DOHH2 (cell line): ENCODE measurements at regions not wholly inside any gene's neighbourhood (a gene's known extent, or its start where the extent isn't known, plus 50 kb on each side); places are given as distances from the start of the nearest gene placed in this dataset.
"Not testable (repeated sequence)": the region's sequence is repeated elsewhere in the genome, so short reads cannot be mapped to it uniquely, and the experiment has no call there.

Experiments used
- H3F3A ChIP-seq: fragments of 200-600 bp; sonication (generic), shearing (Covaris generic); 2 replicates; pipeline ENCODE4 v1.6.0; 2016; ENCODE audit warnings: antibody characterized with exemption, mild to moderate bottlenecking; ENCODE audit not compliant: control insufficient read depth, insufficient read depth
- H3K27ac ChIP-seq: fragments of 200-600 bp; sonication (generic); 2 replicates; pipeline ENCODE4 v1.5.1; 2014; ENCODE audit warnings: low read depth, mild to moderate bottlenecking, low read length, moderate library complexity
- H3K27me3 ChIP-seq: fragments of 200-600 bp; sonication (generic); 2 replicates; pipeline ENCODE4 v1.6.1; 2014; ENCODE audit warnings: mild to moderate bottlenecking, low read length, mixed read lengths; ENCODE audit not compliant: control insufficient read depth
- H3K36me3 ChIP-seq: fragments of 200-600 bp; sonication (generic); 2 replicates; pipeline ENCODE4 v1.6.1; 2014; ENCODE audit warnings: mild to moderate bottlenecking, low read length, moderate library complexity, mixed read lengths; ENCODE audit not compliant: control insufficient read depth
- H3K4me1 ChIP-seq: fragments of 200-600 bp; sonication (generic); 2 replicates; pipeline ENCODE4 v1.6.1; 2014; ENCODE audit warnings: mild to moderate bottlenecking, low read length, mixed read lengths; ENCODE audit not compliant: control insufficient read depth
- H3K4me2 ChIP-seq: fragments of 200-600 bp; sonication (generic); 2 replicates; pipeline ENCODE4 v1.6.0; 2014; ENCODE audit warnings: mild to moderate bottlenecking, low read length, moderate library complexity
- H3K4me3 ChIP-seq: fragments of 200-600 bp; sonication (generic); 2 replicates; pipeline ENCODE4 v1.5.1; 2014; ENCODE audit warnings: mild to moderate bottlenecking, low read length, mixed read lengths
- H3K79me2 ChIP-seq: fragments of 200-600 bp; sonication (generic); 2 replicates; pipeline ENCODE4 v1.6.1; 2014; ENCODE audit warnings: mild to moderate bottlenecking, low read length, mixed read lengths; ENCODE audit not compliant: control insufficient read depth
- H3K9me2 ChIP-seq: fragments of 200-600 bp; sonication (generic); replicated peaks from 2 replicates; pipeline ENCODE4 v1.6.1; 2014; ENCODE audit warnings: mild to moderate bottlenecking, low read length, mixed read lengths; ENCODE audit not compliant: control insufficient read depth
- H3K9me3 ChIP-seq: fragments of 200-600 bp; sonication (generic); 2 replicates; pipeline ENCODE4 v1.6.1; 2014; ENCODE audit warnings: antibody characterized with exemption, low read length, mixed read lengths; ENCODE audit not compliant: control insufficient read depth, insufficient read depth
- H4K20me1 ChIP-seq: fragments of 200-600 bp; sonication (generic); 2 replicates; pipeline ENCODE4 v1.6.0; 2014; ENCODE audit warnings: low read depth, mild to moderate bottlenecking, antibody characterized with exemption, low read length, moderate library complexity; ENCODE audit not compliant: control insufficient read depth, insufficient read depth
- EZH2phosphoT487 ChIP-seq: fragments of 200-600 bp; sonication (generic); IDR thresholded peaks from 2 replicates; pipeline ENCODE4 v1.6.1; 2017; ENCODE audit warnings: borderline replicate concordance, mild to moderate bottlenecking, antibody characterized with exemption, low read length, moderate library complexity, mixed read lengths
- TF ChIP-seq, protein P1 (sequence below): fragments of 200-600 bp; sonication (generic); IDR thresholded peaks from one replicate; pipeline ENCODE4 v1.5.1; 2014; ENCODE audit warnings: antibody characterized with exemption, mild to moderate bottlenecking, low read depth, low read length; ENCODE audit not compliant: poor library complexity, severe bottlenecking

DNA sequence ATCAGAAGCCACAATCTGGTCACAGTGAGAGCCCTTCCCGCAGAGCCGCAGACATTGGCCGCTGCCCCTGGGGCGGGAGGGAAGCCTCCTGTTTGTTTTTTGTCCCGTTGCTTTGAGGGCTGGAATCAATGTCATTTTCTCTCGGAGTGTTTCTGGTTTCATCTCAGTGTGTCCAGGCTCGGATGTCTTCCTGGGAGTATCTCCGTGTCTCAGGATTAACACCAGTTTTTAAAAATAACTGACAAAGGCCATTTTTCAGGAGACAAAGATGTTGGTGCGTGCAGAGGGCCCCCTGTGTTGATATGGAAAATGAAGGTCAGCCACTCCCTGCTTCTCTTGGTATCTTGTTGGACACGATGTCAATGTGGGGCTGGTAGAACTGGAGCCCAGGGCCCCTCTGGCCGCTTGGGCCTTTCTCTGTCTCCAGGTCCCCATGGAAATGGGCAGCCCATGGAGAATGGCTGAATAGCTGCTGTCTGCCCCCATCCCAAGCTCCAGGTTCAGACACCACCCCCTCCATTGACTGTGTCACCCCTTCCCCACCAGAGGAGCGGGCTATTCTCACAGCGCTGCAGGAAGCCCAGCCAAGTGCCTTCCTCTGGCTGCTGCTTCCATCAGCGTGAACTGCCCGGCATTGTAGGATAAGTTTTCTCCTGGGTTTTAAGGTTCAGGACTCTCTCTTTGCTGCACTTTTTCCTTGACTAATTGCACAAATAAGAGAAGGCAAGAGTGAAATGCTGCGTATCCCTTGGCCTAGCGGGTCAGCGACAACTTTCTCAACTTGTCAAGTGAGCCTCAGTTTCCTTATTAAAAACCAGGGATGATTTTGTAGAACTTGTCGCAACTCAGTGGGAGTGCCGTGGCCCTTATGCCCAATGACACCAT lies 72.2 kb upstream of the METTL9 start:
- TF ChIP-seq, protein P1, sequence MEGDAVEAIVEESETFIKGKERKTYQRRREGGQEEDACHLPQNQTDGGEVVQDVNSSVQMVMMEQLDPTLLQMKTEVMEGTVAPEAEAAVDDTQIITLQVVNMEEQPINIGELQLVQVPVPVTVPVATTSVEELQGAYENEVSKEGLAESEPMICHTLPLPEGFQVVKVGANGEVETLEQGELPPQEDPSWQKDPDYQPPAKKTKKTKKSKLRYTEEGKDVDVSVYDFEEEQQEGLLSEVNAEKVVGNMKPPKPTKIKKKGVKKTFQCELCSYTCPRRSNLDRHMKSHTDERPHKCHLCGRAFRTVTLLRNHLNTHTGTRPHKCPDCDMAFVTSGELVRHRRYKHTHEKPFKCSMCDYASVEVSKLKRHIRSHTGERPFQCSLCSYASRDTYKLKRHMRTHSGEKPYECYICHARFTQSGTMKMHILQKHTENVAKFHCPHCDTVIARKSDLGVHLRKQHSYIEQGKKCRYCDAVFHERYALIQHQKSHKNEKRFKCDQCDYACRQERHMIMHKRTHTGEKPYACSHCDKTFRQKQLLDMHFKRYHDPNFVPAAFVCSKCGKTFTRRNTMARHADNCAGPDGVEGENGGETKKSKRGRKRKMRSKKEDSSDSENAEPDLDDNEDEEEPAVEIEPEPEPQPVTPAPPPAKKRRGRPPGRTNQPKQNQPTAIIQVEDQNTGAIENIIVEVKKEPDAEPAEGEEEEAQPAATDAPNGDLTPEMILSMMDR = no peak
- no peak for TF ChIP-seq EZH2phosphoT487
- Histone ChIP-seq H3K36me3 (no peaks in the 10 kb centered on the region), H3K27me3 (peaks cover 7% of the 10 kb centered on the region), H3K27ac (no peak overlapping the region), H3K4me2 (no peak overlapping the region), H3F3A (no peaks in the 10 kb centered on the region), H3K9me3 (peaks cover 4% of the 10 kb centered on the region; the same call in 1 of the 2 replicates), H3K4me3 (no peak overlapping the region), H4K20me1 (no peaks in the 10 kb centered on the region), H3K79me2 (no peaks in the 10 kb centered on the region), H3K9me2 (no peaks in the 10 kb centered on the region), H3K4me1 (no peaks in the 10 kb centered on the region)

DNA sequence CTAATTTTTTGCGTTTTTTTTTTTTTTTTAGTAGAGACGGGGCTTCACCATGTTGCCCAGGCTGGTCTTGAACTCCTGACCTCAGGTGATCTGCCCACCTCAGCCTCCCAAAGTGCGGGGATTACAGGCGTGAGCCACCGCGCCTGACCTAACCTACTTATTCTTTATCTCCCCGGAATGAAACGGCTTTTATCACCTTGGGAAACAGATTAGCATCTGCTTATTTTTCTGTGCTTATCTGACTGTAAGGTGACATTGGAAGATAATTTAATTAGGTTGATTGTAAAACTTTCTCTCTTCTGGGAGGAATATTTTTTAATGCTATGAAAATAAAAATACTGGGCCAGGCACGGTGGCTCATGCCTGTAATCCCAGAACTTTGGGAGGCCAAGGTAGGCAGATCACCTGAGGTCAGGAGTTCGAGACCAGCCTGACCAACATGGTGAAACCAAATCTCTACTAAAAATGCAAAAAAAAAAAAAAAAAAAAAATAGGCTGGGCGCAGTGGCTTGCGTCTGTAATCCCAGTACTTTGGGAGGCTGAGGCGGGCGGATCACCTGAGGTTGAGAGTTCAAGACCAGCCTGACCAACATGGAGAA lies 70.2 kb upstream of the METTL9 start:
- not testable (repeated sequence) for H3K27ac ChIP-seq

DNA sequence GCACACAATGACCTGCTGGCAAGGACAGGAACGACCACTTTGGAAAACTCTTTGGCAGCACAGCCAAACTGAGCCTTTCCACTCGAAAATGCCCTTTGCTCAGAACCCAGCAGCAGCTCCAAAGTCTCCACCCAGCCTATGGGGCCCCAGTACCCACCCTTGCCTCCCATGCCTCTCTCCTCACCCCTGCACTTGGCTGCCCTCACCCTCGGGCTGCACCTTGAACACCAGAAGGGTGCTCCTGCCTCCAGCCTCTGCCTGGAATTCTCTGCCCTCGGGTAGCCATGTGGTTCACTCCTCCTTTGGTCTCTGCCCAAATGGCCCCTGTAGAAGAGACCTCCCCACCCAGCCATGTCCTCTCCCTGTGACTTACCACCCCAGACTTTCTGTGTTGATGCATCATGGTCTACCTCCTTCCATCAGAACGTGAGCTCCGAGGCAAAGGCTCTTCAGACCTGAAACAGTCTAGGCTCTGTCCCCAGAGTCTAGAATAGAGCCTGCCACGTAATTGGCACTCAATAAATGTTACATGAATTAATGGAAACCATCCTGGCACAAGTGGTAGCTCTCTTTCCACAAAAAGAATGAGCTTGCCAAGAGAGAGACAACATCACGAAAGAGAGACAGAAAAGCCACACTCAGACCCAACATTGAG lies 68.5 kb upstream of the METTL9 start:
- H3K4me1 ChIP-seq, H3F3A ChIP-seq, H3K79me2 ChIP-seq, H3K4me2 ChIP-seq, H3K36me3 ChIP-seq, H4K20me1 ChIP-seq, H3K27ac ChIP-seq, H3K9me2 ChIP-seq, H3K9me3 ChIP-seq, H3K4me3 ChIP-seq, H3K27me3 ChIP-seq: not testable (repeated sequence)

More for the DNA sequence above, 70.2 kb upstream of the METTL9 start:
- H3F3A ChIP-seq, H3K79me2 ChIP-seq, H3K4me3 ChIP-seq, H4K20me1 ChIP-seq, H3K4me1 ChIP-seq, H3K27me3 ChIP-seq, H3K36me3 ChIP-seq, H3K9me2 ChIP-seq, H3K4me2 ChIP-seq, H3K9me3 ChIP-seq: not testable (repeated sequence)

GRCh38 chr16:21532996-21533395 lies 66.4 kb upstream of the METTL9 start:
- H3K9me2 ChIP-seq, H4K20me1 ChIP-seq, H3K27ac ChIP-seq, H3K9me3 ChIP-seq, H3K36me3 ChIP-seq, H3F3A ChIP-seq, H3K4me3 ChIP-seq, H3K27me3 ChIP-seq, H3K4me2 ChIP-seq, H3K4me1 ChIP-seq, H3K79me2 ChIP-seq: not testable (repeated sequence)

DNA sequence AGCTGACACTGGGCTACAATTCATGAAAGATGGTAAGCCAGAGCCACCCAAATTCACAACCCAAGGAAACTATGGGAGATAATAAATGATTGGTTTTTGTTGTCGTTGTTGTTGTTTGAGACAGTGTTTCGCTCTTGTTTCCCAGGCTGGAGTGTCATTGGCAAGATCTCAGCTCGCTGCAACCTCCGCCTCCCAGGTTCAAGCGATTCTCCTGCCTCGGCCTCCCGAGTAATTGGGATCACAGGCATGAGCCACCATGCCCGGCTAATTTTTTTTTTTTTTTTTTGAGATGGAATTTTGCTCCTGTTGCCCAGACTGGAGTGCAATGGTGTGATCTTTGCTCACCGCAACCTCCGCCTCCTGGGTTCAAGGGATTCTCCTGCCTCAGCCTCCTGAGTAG lies 65.9 kb upstream of the METTL9 start:
- H4K20me1 ChIP-seq, H3K4me2 ChIP-seq, H3F3A ChIP-seq, H3K4me1 ChIP-seq, H3K36me3 ChIP-seq, H3K79me2 ChIP-seq, H3K27me3 ChIP-seq, H3K9me3 ChIP-seq, H3K4me3 ChIP-seq, H3K9me2 ChIP-seq, H3K27ac ChIP-seq: not testable (repeated sequence)

GRCh38 chr16:21534561-21534960 lies 64.8 kb upstream of the METTL9 start:
- H3F3A ChIP-seq, H4K20me1 ChIP-seq, H3K27me3 ChIP-seq, H3K36me3 ChIP-seq, H3K9me2 ChIP-seq, H3K4me3 ChIP-seq, H3K27ac ChIP-seq, H3K79me2 ChIP-seq, H3K4me1 ChIP-seq, H3K4me2 ChIP-seq, H3K9me3 ChIP-seq: not testable (repeated sequence)

- not testable (repeated sequence) for H3K9me2 ChIP-seq, H3K4me1 ChIP-seq, H3K9me3 ChIP-seq, H3K4me3 ChIP-seq, H3K4me2 ChIP-seq, H3K27me3 ChIP-seq, H3K79me2 ChIP-seq, H4K20me1 ChIP-seq, H3K36me3 ChIP-seq, H3F3A ChIP-seq, H3K27ac ChIP-seq
Measured at GRCh38 chr16:21535201-21535600, 64.2 kb upstream of the METTL9 start.
